ENCODE measurements at regions not wholly inside any gene's neighbourhood (a gene's known extent, or its start where the extent isn't known, plus 50 kb on each side); places are given as distances from the start of the nearest gene placed in this dataset.

GRCh38 chr4:81811562-81812293 is 340.0 kb upstream of the RASGEF1B start:
- H3K4me2 ChIP-seq (ENCODE audit: control insufficient read depth, insufficient read depth): no peak overlapping the region
- H2AFZ ChIP-seq (ENCODE audit: control insufficient read depth, low read depth, low read length): no peak overlapping the region
- BruUV-seq (replicated peaks): no TSS peak
- no peak overlapping the region for H3K9ac ChIP-seq (ENCODE audit: control insufficient read depth, insufficient read depth, low read length)
- H3K4me1 ChIP-seq (ENCODE audit: control insufficient read depth, insufficient read depth, low read length): no peaks in the 10 kb centered on the region
- ChIA-PET SMC1A (ENCODE audit: uncharacterized antibody, unreplicated experiment) (interaction anchor here (0.7 kb wide), 1 partner anchor 345 kb away, joined by 3 read pairs; no protein-coding TSS in a partner anchor), POLR2A (no interaction called here), CTCF (interaction anchor here (0.9 kb wide), 1 partner anchor 73 kb away, joined by 3 read pairs; no protein-coding TSS in a partner anchor), RAD21 (ENCODE audit: unreplicated experiment) (no interaction called here)
- no peak overlapping the region for H3K27ac ChIP-seq (ENCODE audit: control insufficient read depth, insufficient read depth)
- in situ Hi-C loops (cut with MboI) (no loop called here), intact Hi-C loops (cut with micrococcal nuclease; ENCODE audit: unreplicated experiment) (no loop called here)
- no peaks in the 10 kb centered on the region for H4K20me1 ChIP-seq (ENCODE audit: control insufficient read depth, insufficient read depth)
- TF ChIP-seq SREBF1 (IDR thresholded peaks at IDR 0.05; ENCODE audit: low read length) (no peak), PRDM15 (CRISPR knock-in tag; IDR thresholded peaks at IDR 0.05) (no peak), KAT2A (conservative IDR thresholded peaks at IDR 0.05; ENCODE audit: control insufficient read depth, low read depth, low read length) (no peak), E4F1 (IDR thresholded peaks at IDR 0.05; ENCODE audit: borderline replicate concordance, partially characterized antibody) (no peak), MYC (IDR thresholded peaks at IDR 0.05; ENCODE audit: insufficient read depth, insufficient read length, insufficient replicate concordance, low read length, severe bottlenecking) (no peak), CREM (IDR thresholded peaks at IDR 0.05; ENCODE audit: low read depth) (no peak), ETV6 (conservative IDR thresholded peaks at IDR 0.05 in 1 of 2, IDR thresholded peaks at IDR 0.05 in 1 of 2; ENCODE audit: borderline replicate concordance in 1 of 2, low read depth in 1 of 2) (no peak), ZNF207 (IDR thresholded peaks at IDR 0.05; ENCODE audit: borderline replicate concordance) (no peak), SUZ12 (IDR thresholded peaks at IDR 0.05; ENCODE audit: unreplicated experiment) (no peak), GATAD2B (conservative IDR thresholded peaks at IDR 0.05; ENCODE audit: low read depth) (no peak), HCFC1 (IDR thresholded peaks at IDR 0.05; ENCODE audit: low read length) (no peak), CBFB (IDR thresholded peaks at IDR 0.05; ENCODE audit: low read depth) (no peak), ZBTB33 (IDR thresholded peaks at IDR 0.05) (no peak)
- TF ChIP-seq, protein P1, sequence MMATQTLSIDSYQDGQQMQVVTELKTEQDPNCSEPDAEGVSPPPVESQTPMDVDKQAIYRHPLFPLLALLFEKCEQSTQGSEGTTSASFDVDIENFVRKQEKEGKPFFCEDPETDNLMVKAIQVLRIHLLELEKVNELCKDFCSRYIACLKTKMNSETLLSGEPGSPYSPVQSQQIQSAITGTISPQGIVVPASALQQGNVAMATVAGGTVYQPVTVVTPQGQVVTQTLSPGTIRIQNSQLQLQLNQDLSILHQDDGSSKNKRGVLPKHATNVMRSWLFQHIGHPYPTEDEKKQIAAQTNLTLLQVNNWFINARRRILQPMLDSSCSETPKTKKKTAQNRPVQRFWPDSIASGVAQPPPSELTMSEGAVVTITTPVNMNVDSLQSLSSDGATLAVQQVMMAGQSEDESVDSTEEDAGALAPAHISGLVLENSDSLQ (IDR thresholded peaks at IDR 0.05): no peak
- no peaks in the 10 kb centered on the region for H3K27me3 ChIP-seq (replicated peaks in 1 of 2; ENCODE audit: control insufficient read depth in 2 of 2, insufficient read depth in 2 of 2, low read length in 1 of 2)
- H3K9me3 ChIP-seq (replicated peaks; ENCODE audit: control insufficient read depth, insufficient read depth, low read length): no peaks in the 10 kb centered on the region
- no peak overlapping the region for H3K4me3 ChIP-seq
- ATAC-seq (no peak), DNase-seq (ENCODE audit: low read depth, low spot score) (no peak), FAIRE-seq (no peak)
- H3K36me3 ChIP-seq (ENCODE audit: control insufficient read depth in 2 of 2, insufficient read depth in 2 of 2, low read length in 1 of 2): no peaks in the 10 kb centered on the region
- WGBS (ENCODE audit: insufficient coverage, insufficient replicate concordance, low lambda C conversion rate, missing lambda C conversion rate): 26% methylated on average over 5 of the region's 5 CpGs
- H3K79me2 ChIP-seq (ENCODE audit: control insufficient read depth, insufficient read depth, low read length): no peaks in the 10 kb centered on the region

All from GM12878 (cell line).